ENCODE measurements at regions not wholly inside any gene's neighbourhood (a gene's known extent, or its start where the extent isn't known, plus 50 kb on each side); places are given as distances from the start of the nearest gene placed in this dataset.

GRCh38 chr9:80223897-80224296 is 652.1 kb downstream of the TLE4 start:
- DNase-seq (ENCODE audit: low spot score), result no peak
- intact Hi-C loops (cut with DNase I), result no loop called here

GRCh38 chr9:80222466-80223169 is 650.9 kb downstream of the TLE4 start:
- intact Hi-C loops (cut with DNase I), result no loop called here
- no peak for DNase-seq (ENCODE audit: low spot score)

DNA sequence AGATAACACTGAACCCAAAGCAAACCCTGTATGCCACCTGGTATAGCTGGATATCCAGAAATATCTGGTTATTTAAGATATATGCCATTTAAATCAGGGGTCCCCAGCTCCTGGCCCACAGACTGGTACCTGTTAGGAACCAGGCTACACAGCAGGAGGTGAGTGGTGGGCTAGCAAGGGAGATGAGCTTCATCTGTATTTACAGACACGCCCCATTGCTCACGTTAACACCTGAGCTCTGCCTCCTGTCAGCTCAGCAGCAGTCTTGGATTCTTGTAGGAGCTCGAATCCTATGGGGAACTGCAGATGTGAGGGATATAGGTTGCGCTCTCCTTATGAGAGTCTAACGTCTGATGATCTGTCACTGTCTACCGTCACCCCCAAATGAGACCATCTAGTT is 646.6 kb downstream of the TLE4 start:
- no peak for DNase-seq (ENCODE audit: low spot score)
- intact Hi-C loops (cut with DNase I), result no loop called here

DNA sequence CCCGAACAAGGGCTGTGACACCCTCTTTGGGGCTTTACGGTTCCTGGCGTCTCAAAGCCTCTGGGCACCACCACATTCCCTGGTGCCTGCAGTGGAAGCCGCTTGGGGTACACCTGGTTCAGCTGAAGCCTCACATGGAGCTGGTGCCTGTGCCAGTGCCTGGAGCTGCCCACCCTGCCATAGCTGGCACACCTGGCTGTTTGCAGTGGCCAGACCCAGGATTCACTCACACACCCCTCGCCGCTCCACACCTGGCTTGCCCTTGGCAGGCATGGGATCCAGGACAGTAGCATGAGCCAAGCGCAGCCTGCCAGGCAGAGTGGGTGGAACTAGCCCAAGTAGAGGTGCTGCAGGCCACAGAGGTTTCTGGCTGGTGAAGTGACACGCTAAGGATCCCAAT is 641.8 kb downstream of the TLE4 start:
- intact Hi-C loops (cut with DNase I), result no loop called here
- no peak for DNase-seq (ENCODE audit: low spot score)

GRCh38 chr9:80208696-80209095 is 636.9 kb downstream of the TLE4 start:
- DNase-seq (ENCODE audit: low spot score), result no peak
- intact Hi-C loops (cut with DNase I), result no loop called here

DNA sequence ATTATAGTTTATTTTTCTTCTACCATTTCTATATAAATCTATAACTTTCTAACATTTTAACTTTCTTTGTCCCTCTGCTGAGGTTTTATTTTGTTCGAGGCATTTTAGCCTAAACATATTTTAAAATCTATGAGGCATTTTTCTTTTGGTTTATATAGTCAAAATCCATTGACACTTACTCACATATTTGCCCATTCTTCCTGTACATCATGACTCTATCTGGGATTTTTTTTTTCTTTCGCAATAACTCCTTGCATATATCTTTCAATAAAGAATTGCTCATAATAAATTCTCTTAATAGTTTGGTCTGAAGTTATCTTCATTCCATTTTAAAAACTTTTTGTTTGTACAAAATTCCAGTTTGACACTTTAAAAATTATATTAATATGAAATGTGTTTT is 632.3 kb downstream of the TLE4 start:
- intact Hi-C loops (cut with DNase I), result no loop called here

DNA sequence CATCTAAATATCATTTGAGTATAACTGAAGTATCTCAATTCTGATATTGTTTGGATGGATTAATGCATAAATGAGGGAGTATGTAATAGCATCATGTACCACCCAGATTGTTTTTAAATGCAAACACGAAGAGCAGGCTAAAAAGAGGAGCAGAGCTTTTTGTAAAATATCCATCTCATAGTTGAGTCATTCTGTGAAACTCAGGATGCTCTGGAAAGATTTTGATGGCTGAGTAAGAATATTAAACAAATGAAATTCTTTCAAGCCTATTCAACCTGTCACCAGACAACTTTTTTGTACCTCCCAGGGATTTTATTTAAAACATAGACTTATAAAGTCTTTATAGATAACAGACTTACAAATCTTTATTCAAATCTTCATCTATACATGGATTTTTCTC is 625.9 kb downstream of the TLE4 start:
- intact Hi-C loops (cut with DNase I), result no loop called here
- DNase-seq (ENCODE audit: low spot score), result no peak

More for the DNA sequence above, 632.3 kb downstream of the TLE4 start:
- DNase-seq (ENCODE audit: low spot score), result no peak

- DNase-seq (ENCODE audit: low spot score), result no peak
- intact Hi-C loops (cut with DNase I), result no loop called here
Measured at GRCh38 chr9:80191108-80191507, 619.3 kb downstream of the TLE4 start.

DNA sequence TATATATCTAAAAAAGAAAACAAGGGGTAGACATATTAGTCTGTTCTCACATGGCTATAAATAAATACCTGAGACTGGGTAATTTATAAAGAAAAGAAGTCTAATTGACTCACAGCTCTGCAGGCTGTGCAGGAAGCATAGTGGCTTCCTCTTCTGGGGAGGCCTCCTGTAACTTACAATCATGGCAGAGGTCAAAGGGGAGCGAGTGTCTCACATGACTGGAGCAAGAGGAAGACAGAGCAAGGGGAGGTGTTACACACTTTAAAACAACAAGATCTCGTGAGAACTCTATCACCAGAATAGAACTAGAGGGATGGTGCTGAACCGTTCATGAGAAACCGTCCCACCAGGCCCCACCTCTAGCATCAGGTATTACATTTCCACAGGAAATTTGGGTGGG is 616.8 kb downstream of the TLE4 start:
- no peak for DNase-seq (ENCODE audit: low spot score)
- intact Hi-C loops (cut with DNase I), result no loop called here

DNA sequence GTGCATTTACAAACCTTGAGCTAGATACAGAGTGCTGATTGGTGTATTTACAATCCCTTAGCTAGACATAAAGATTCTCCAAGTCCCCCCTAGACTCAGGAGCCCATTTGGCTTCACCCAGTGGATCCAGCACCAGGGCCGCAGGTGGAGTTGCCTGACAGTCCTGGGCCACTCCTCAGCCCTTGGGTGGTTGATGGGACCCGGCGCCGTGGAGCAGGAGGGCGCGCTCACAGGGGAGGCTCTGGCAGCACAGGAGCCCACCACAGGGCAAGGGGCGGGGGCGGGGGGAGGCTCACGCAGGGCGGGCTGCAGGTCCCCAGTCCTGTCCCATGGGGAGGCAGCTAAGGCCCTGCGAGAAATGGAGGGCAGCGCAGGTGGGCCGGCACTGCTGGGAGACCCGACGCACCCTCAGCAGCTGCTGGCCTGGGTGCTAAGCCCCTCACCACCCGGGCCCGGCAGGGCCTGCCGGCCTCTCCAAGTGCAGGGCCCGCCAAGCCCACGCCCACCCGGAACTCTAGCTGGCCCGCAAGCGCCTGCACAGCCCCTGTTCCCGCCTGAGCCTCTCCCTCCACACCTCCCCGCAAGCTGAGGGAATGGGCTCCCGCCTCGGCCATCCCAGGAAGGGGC is 613.5 kb downstream of the TLE4 start:
- DNase-seq (ENCODE audit: low spot score), result no peak
- intact Hi-C loops (cut with DNase I), result no loop called here

DNA sequence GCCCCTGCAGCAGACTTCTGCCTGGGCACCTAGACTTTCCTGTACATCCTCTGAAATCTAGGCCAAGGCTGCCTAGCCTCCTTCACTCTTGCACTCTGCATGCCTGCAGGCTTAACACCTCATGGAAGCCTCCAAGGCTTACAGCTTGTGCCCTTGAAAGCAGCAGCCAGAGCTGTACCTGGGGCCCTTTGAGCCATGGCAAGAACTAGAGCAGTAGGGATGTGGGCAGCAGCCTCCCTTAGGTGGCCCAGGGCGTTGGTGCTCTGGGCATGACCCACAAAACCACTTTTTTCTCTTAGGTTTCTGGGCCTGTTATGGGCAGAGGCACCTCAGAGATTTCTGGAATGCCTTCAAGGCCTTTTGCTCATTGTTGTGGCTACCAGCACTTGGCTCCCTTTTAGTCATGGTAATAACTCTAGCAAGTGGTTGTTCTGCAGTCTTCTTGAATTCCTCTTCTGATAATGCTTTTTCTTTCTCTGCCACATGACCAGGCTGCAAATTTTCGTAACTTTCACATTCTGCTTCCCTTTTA is 606.2 kb downstream of the TLE4 start:
- intact Hi-C loops (cut with DNase I), result no loop called here
- DNase-seq (ENCODE audit: low spot score), result no peak

GRCh38 chr9:80175286-80176150 is 603.8 kb downstream of the TLE4 start:
- no peak for DNase-seq (ENCODE audit: low spot score)
- intact Hi-C loops (cut with DNase I), result no loop called here

DNA sequence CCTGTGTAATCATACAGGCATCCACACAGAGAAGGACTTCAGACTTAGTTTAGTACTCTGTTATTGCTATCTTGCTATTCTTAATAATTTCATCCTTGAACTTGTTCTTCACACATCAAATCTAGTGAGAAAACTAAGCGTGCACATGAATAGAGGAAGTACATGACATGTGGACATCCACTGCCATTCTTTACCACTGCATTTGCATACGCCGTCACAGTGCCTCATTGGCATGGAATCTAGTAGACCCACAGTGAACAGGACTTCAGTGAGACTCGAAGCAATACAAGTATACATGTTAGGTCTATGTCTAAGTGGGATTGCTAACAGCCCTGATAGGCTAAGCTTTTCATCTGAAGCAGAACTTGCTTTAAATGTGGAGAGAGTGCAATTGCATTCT is 592.1 kb downstream of the TLE4 start:
- intact Hi-C loops (cut with DNase I), result no loop called here
- DNase-seq (ENCODE audit: low spot score), result no peak

- no peak for DNase-seq (ENCODE audit: low spot score)
- intact Hi-C loops (cut with DNase I), result no loop called here
Measured at GRCh38 chr9:80158554-80159170, 586.9 kb downstream of the TLE4 start.

DNA sequence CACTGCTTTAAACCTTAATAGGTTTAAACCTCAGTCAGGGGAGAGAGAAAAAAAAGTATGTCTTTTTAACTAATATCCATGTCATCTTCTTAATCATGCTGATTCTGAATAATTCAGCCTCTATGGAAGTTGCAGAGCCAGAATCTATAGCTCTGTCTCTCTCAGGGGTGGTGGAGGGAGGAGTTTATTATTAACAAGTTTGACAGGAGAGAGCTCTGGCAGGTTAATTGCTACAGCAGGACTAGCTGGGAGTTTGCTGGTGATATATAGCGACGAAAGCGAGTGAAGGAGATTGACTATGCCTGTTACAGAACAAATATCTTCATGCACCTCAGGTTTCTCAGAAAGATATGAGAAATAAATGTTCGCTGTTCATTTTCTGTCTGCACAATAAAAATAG is 586.4 kb downstream of the TLE4 start:
- DNase-seq (ENCODE audit: low spot score), result no peak
- intact Hi-C loops (cut with DNase I), result no loop called here

DNA sequence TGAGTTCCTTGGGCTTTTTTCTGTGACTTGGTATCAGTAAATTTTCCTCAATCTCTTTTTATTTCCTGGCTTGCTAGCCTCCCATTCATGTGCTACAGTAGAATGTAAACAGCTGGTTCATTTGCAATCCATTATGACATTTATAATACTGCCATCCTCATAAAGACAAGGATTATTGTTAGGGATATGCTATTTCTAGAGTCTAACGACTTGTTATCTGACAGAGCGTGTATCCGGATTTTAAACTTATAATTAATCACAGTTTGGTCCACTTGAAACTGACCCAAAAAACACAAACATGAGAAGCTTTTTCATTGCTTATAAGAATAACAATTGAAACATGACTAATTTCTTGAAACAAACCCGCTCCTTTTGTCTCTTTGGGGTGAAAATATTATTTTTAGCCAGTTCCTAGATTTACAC is 585.8 kb downstream of the TLE4 start:
- intact Hi-C loops (cut with DNase I), result no loop called here
- no peak for DNase-seq (ENCODE audit: low spot score)

DNA sequence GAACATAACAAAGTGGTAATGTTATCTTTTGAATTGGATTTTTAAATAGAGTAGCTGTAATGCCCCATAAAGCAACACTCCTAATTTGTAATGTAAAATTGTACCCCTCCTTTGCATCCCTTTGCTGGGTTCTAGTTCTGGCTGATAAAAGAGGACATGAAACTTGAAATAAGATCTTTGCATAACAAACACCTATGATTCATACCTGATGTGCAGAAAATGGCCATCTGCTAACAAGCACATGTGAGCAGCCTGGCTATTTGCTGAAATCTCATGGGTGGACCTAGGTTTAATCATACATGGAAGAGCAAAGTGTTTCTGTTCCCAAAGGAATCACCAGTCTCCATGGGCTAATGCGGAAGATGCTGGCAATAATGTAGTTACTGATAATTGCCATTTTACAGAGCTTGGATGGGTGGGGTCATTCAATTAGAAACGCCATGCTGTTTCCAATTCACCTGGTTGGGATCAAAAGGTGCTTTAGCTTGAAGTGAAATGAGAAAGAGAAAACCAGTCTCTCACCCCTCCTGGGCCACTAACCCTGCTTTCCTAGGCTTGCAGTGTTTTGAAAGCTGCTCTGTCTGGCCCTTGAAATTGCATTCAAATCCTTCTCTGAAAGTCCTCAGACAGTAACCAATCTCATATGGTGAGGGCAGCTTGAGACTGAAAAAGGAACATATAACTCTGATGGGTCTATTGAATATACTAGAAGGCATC is 585.1 kb downstream of the TLE4 start:
- intact Hi-C loops (cut with DNase I), result no loop called here
- DNase-seq (ENCODE audit: low spot score), result no peak

- intact Hi-C loops (cut with DNase I), result no loop called here
- DNase-seq (ENCODE audit: low spot score), result no peak
Measured at GRCh38 chr9:80156262-80156661, 584.5 kb downstream of the TLE4 start.

DNA sequence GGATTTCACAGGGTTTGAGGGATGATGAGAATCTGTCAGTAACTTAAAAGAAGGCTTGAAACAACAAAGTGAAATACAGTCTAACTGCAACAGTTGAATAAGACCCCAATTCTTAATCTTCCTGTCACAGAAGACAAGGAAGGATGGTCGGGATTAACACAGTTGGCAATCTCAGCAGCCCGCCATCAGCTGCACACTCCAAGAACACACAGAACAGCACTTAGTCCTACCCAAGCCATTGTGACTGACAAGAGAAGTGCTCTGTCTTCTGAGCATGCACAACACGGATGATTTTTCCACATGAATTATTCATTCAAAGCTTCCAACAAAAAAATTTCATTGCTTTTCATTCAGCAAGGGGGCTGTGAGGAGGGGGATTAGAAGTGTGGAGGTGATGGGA is 576.1 kb downstream of the TLE4 start:
- intact Hi-C loops (cut with DNase I), result no loop called here
- DNase-seq (ENCODE audit: low spot score), result no peak
